GM12891 (cell line): ENCODE measurements at regions not wholly inside any gene's neighbourhood (a gene's known extent, or its start where the extent isn't known, plus 50 kb on each side); places are given as distances from the start of the nearest gene placed in this dataset.

ENCODE experiments used
- PAX5 ChIP-seq: IDR thresholded peaks from 2 replicates; pipeline ENCODE4 v1.6.1; 2011; ENCODE audit warnings: low read length, moderate library complexity, mild to moderate bottlenecking; ENCODE audit not compliant: insufficient read depth, severe bottlenecking
- POLR2A ChIP-seq: IDR thresholded peaks from 2 replicates; pipeline ENCODE4 v1.6.1; 2011; ENCODE audit warnings: low read depth, low read length, control low read depth
- POLR2AphosphoS5 ChIP-seq: IDR thresholded peaks from 2 replicates; pipeline ENCODE4 v1.6.1; 2011; ENCODE audit warnings: low read depth, low read length, control low read depth

DNA sequence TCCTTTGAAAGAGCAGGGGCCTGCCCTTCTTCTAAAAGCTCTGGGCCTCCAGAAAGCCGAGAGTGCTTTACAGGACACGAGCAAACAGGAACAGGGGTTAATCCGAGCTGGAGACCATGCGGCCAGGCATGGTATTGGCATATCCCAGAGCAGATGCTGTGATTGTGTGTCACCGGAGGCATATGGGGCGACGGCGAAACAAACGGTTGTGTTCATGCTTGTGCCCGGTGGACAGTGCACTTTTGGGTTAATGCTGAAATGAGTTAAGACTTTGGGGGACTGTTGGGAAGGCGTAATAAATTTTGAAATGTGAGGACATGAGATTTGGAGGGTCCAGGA lies 1088.7 kb upstream of the DEFB115 start:
- TF ChIP-seq POLR2A (no peak), POLR2AphosphoS5 (no peak), PAX5 (no peak)
